T47D (cell line): ENCODE measurements at regions not wholly inside any gene's neighbourhood (a gene's known extent, or its start where the extent isn't known, plus 50 kb on each side); places are given as distances from the start of the nearest gene placed in this dataset.
A peak's percentile ranks its signal among the peaks of the same experiment; 100 is the strongest.
"Not testable (repeated sequence)": the region's sequence is repeated elsewhere in the genome, so short reads cannot be mapped to it uniquely, and the experiment has no call there.

ENCODE experiments used
- DNase-seq, 2 experiments: peaks; one replicate each; pipeline versions ENCODE4 v3.0.0 to v3.0.0-alpha.2; 2011 to 2012; ENCODE audit warnings: low read depth in 1 of 2, low spot score in 1 of 2
- JUND ChIP-seq: IDR thresholded peaks from 2 replicates; pipeline ENCODE4 v1.6.1; 2012; ENCODE audit warnings: low read depth
- in situ Hi-C: cut with HindIII; loops from 2 replicates; pipeline ENCODE4 v1.10.0; 2016; ENCODE audit warnings: low sequenced_read_pairs, low pct_unique_long_range_greater_than_20kb

DNA sequence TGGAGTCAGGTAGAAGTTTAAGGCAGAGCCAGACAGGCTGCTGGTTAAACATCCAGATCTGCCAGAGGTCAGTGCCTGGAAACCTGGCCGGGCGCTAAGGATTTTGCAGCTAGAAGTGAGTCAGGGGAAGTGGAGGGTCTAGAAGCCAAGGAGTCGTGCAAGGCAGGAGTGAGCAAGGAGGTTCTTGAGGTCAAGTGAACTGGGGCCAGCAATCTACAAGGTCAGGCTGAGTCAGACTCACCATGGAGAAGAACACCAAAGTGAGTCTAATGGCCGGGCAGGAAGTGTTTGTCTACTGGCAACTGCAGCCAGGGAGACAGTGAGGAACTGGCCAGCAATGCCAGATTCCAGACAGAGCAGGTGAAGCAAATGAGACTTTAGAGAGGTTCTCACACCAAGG is 628.2 kb downstream of the ETNK1 start:
- in situ Hi-C loops, result no loop called here
- TF ChIP-seq JUND, result no peak
- no peak for DNase-seq

DNA sequence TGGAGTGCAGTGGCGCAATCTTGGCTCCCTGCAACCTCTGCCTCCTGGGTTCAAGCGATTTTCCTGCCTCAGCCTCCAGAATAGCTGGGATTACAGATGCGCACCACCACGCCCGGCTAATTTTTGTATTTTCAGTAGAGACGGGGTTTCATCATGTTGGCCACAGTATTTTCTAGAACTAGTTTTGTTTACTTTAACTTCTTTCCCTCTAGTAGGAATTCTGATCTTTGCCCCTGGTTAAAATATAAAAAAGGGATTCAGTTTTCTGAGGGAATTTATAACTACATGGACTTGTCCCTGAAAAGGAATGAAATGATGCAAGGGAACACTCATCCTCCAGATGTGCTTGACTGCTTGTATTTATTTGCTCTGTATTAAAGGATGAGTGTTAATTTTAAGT is 628.9 kb downstream of the ETNK1 start:
- in situ Hi-C loops, DNase-seq: not testable (repeated sequence)

DNA sequence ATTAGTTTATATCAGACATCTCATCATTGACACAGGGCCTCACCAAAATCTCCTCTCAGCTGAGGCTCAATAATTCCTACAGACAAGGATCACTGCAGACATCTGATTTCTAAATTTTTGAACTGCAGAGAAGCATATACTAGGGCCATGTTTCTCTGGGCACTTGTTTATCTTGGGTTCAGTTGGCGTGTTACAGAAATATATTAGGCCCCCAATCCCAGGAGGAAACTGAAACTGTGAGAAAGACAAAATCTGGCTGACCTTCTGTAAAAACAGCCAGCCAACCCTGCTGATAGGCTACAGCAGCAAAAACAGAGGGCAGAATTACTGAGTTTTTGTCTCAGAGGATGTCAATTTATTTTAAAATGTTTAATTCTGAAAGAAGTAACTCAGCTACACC is 634.6 kb downstream of the ETNK1 start:
- DNase-seq, result no peak
- in situ Hi-C loops, result no loop called here
- no peak for TF ChIP-seq JUND

DNA sequence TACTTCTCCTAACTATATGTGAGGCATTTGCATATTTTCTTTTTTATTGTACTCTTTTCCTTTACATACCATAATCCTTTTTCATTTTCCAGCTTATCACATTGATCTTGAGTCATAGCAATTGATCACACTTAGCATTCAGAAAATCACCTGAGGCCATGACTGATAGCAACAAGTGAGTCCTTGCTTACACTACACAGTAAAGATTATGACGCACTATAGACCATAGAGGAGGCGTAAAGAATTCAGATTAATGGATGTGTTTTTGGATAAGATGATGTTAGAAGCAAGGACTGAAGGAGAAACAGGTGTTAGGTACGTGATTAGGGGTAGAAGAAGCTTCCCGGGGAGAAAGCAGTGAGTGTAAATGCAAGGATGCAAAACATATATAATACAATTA is 637.7 kb downstream of the ETNK1 start:
- no peak for TF ChIP-seq JUND
- no peak for DNase-seq
- in situ Hi-C loops, result no loop called here

DNA sequence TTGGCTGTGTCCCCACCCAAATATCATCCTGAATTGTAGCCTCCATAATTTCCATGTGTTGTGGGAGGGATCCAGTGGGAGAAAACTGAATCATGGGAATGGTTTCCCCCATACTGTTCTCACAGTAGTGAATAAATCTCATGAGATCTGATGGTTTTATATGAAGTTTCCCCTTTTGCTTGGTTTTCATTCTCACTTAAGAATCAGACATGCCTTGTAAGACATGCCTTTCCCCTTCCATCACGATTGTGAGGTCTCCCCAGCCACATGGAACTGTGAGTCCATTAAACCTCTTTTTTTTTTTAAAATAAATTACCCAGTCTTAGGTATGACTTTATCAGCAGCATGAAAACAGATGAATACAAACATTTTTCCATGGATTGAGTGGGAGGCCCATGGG is 652.9 kb downstream of the ETNK1 start:
- TF ChIP-seq JUND, result no peak
- DNase-seq, result no peak
- in situ Hi-C loops, result no loop called here

DNA sequence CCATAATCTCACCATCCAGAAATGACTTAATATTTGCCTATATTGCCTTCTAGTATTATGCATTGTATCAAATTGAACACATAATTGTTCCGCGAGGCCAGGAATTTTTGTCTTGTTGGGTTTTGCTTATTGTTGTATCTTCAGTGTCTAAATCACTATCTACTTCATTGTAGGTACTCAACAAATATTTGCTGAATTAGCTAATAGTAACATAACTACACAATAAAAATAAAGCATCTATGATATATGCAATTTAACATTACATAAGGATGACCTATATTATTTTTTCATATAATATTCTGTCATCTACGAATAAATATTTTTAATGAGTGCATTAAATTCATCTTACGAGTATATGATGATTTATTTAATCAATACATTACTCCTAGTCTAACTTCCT is 656.3 kb downstream of the ETNK1 start:
- in situ Hi-C loops, result no loop called here
- no peak for DNase-seq
- TF ChIP-seq JUND, result no peak

DNA sequence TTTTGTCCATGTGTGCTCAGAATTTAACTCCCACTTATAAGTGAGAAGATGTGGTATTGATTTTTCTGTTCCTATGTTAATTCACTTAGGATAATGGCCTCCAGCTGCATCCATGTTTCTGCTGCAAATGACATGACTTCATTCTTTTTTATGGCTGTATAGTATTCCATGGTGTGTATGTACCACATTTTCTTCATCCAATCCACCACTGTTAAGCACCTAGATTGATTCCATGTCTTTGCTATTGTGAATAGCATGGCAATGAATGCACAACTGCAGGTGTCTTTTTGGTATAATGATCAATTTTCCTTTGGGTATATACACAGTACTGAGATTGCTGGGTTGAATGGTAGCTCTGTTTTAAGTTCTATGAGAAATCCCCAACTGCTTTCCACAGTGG is 657.7 kb downstream of the ETNK1 start:
- no peak for TF ChIP-seq JUND
- in situ Hi-C loops, result no loop called here
- DNase-seq, result no peak

DNA sequence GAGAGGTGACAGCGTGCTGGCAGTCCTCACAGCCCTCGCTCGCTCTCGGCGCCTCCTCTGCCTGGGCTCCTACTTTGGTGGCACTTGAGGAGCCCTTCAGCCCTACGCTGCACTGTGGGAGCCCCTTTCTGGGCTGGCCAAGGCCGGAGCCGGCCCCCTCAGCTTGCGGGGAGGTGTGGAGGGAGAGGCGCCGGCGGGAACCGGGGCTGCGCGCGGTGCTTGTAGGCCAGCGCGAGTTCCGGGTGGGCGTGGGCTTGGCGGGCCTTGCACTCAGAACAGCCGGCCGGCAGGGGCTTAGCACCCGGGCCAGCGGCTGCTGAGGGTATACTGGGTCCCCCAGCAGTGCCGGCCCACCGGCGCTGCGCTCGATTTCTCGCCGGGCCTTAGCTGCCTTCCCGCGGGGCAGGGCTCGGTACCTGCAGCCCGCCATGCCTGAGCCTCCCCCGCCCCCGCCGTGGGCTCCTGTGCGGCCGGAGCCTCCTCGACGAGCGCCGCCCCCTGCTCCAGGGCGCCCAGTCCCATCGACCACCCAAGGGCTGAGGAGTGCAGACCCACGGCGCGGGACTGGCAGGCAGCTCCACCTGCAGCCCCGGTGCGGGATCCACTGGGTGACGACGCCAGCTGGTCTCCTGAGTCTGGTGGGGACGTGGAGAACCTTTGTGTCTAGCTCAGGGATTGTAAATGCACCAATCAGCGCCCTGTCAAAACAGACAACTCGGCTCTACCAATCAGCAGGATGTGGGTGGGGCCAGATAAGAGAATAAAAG is 661.0 kb downstream of the ETNK1 start:
- in situ Hi-C loops, DNase-seq: not testable (repeated sequence)

DNA sequence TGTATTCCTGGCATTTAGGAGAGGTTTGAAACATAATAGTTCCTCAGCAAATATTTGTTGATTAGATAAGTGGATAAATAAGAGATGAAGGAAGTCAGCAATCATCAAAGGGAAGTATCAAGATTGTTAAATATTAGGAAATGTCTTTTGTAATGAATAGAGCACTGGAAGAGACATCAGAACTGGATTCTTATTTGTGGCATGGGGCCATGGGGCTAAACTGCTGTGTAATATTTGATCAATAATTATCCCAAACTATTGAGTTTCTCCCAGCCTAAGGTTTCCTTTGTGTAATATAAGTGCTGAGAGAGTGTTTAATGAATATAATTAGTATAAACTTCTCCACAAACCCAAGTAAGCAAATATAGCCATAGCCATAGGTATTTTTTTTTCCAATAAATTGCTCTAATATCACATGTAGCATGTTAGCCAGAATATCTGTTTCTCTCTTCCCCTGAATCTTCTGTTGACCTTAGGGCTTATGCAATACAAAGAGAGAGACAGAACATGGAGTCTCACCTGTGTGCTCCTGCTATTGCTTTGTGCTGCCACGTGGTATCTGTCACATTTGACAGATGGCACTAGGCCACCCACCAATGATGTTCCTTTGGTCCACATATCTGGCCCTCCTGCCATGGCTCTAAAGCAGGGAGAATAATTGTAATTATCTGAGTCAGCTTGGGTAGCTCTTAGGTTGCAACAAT is 658.7 kb downstream of the SOX5 start:
- DNase-seq, result no peak
- in situ Hi-C loops, result no loop called here
- TF ChIP-seq JUND, result no peak

DNA sequence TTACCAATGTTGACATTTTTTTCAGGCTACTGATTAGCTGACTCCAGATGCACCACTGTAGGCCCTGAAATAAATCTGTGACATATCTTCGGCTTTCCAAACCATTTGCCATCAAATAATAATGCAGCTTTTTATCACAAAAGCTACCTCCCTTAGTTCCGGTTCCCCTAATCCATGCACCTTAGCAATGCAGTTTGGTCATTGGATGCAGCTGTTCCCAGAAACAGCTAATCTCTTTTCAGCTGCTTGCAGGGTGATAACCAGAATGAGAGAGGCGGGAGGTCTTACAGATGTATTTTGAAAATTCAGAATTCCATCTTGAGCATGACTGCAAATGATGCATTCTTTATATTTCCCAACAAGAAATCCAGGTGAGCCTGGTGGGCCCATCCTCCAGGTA is 646.2 kb downstream of the SOX5 start:
- in situ Hi-C loops, result no loop called here

DNA sequence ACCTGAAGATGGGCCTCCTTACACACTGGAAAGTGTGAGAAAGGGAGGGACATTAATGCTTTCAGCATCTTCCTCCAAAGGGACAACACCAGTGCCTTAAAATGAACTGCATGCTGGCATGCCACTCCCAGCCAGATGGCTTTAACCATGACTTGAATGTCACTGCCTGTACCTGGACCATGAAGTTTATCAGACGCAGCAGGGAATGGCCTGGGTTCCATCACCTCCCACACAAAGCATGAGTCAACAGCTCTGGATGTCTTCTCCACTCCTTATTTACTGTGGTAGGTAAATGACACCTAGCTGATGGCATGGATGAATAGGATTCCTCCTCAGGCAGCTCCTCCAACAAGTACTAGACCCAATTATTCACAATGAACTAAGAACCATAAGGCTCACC is 645.6 kb downstream of the SOX5 start:
- no peak for TF ChIP-seq JUND
- no peak for DNase-seq
- in situ Hi-C loops, result no loop called here

More for the DNA sequence above, 646.2 kb downstream of the SOX5 start:
- TF ChIP-seq JUND, result no peak
- no peak for DNase-seq

DNA sequence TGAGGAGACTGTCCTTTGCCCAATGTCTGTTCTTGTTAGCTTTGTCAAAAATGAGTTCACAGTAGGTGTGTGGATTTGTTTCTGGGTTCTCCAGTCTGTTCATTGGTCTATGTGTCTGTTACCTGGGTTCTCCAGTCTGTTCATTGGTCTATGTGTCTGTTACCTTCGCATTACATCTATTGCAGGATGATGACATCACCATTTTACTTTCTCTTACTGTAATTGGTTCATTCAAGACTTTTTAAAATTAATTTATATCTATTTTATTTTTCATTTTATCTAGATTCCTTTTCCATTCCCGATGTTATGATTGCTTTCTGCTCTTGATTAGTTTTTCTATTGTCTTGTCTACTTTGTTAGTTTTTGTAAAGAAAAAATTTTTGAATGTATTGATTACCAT is 615.5 kb downstream of the SOX5 start:
- in situ Hi-C loops, result no loop called here
- no peak for TF ChIP-seq JUND
- DNase-seq, result no peak

DNA sequence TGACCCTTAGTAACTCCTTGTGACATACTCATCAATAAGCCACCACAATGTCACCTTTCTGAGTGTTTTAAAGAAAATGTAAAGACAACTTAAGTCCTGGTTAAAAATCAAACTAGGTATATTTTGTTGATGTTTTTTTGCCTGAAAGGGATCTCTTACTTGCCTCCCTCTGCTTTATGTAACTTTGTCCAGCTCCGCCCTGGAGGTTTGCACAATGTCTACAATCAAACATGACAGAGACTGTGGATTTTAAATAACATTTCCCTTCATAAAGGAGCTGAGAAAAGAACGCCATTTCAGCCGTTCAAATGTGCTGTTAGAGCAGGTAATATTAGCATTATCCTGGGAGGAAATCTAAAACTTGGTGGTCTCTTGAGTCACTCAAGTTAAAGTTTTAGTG is 613.9 kb downstream of the SOX5 start:
- TF ChIP-seq JUND, result no peak
- in situ Hi-C loops, result no loop called here
- DNase-seq, result no peak

DNA sequence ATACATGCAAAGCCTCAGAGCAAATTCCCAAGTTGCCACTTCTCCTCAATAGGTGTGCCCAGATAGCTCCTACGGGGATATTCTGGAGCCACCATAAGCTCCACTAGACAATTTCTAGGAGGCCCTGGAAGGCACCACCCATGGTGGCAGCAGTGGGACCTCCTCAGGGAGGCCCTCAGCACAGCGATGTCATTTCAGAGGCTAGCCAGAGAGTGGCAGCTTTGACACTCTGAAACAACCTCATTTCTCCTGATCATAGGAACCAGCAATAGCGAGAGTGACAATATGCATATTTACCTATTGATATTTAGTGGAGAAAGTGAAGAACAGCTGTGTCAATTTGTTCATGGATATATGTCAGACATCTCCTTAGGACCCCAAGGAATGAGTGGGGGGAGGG is 612.3 kb downstream of the SOX5 start:
- TF ChIP-seq JUND, result no peak
- in situ Hi-C loops, result no loop called here
- DNase-seq, result peak in 1 of 2 experiments; percentile 14
